K562 (cell line): ENCODE measurements at regions not wholly inside any gene's neighbourhood (a gene's known extent, or its start where the extent isn't known, plus 50 kb on each side); places are given as distances from the start of the nearest gene placed in this dataset.

Experiments used
- ATAC-seq: fragments of 200-7000 bp; cut with Tn5 transposase; 3 replicates; pipeline ENCODE4 v1.9.1; 2020; ENCODE audit warnings: moderate library complexity
- BruUV-seq: library from RNA; stranded (reverse); fragments of 400-500 nt; replicated peaks from 2 replicates; lab custom pipeline; 2021; lab: Mats Ljungman, UMichigan
- CTCF ChIA-PET: fragments of 300-600 bp; formaldehyde crosslinking; extraction: SDS; loops from one replicate; lab custom pipeline; 2021; ENCODE audit warnings: low intra/inter-chr PET ratio; lab: Yijun Ruan, JAX
- POLR2A ChIA-PET: fragments of 300-600, 350-650 bp; sonication (Branson Sonifier 250); formaldehyde crosslinking; extraction: SDS; loops from one replicate; lab custom pipeline; 2021; ENCODE audit warnings: antibody characterized with exemption, inconsistent platforms; lab: Yijun Ruan, JAX
- DNase-seq, 4 experiments: peaks; one replicate each; pipeline versions ENCODE4 v3.0.0 to v3.0.0-alpha.2; 2011 to 2018; ENCODE audit warnings: low spot score in 3 of 4, mixed read lengths in 3 of 4; ENCODE audit errors: extremely low read depth in 1 of 4
- FAIRE-seq: peaks from 2 replicates; lab custom pipeline; 2011; peaks lifted over from hg19 to GRCh38; lab: Jason Lieb, UNC
- H2AFZ ChIP-seq: 2 replicates; pipeline ENCODE4 v1.6.0; 2011; ENCODE audit warnings: low read depth, low read length, control low read depth, inconsistent platforms
- H3K27ac ChIP-seq: fragments of 200-600 bp; 3 replicates; pipeline ENCODE4 v1.8.0; 2011; ENCODE audit warnings: low read depth, mild to moderate bottlenecking, control low read depth, inconsistent platforms, low read length, moderate library complexity, mixed read lengths; ENCODE audit errors: extremely low read depth
- H3K27me3 ChIP-seq, 2 experiments: fragments of 300-600 bp in 1 of 2; 2 replicates in 1 of 2; 3 replicates in 1 of 2; pipeline versions ENCODE4 v1.6.0 to v1.8.0; 2011; ENCODE audit warnings: inconsistent platforms in 2 of 2, low read length in 2 of 2, mild to moderate bottlenecking in 1 of 2, mixed read lengths in 1 of 2, moderate library complexity in 1 of 2; ENCODE audit not compliant: control insufficient read depth in 2 of 2, insufficient read depth in 2 of 2
- H3K36me3 ChIP-seq: fragments of 300-600 bp; 3 replicates; pipeline ENCODE4 v1.8.0; 2011; ENCODE audit warnings: mild to moderate bottlenecking, low read length, inconsistent platforms; ENCODE audit not compliant: control insufficient read depth, insufficient read depth
- H3K4me1 ChIP-seq, 2 experiments: fragments of 200-600 bp in 1 of 2; replicated peaks in 1 of 2; 2 replicates in 1 of 2; 3 replicates in 1 of 2; pipeline versions ENCODE4 v1.5.1 to v1.8.0; 2011; ENCODE audit warnings: inconsistent platforms in 2 of 2, low read length in 2 of 2, mild to moderate bottlenecking in 1 of 2, mixed read lengths in 1 of 2, moderate library complexity in 1 of 2; ENCODE audit not compliant: control insufficient read depth in 2 of 2, insufficient read depth in 2 of 2
- H3K4me2 ChIP-seq: 2 replicates; pipeline ENCODE4 v1.6.1; 2011; ENCODE audit warnings: low read length, control low read depth, inconsistent platforms, mixed read lengths; ENCODE audit not compliant: insufficient read depth
- H3K4me3 ChIP-seq: fragments of 200-600 bp; sonication (generic), shearing (Covaris generic); 2 replicates; pipeline ENCODE4 v1.5.1; 2016; ENCODE audit warnings: control low read depth, inconsistent platforms
- H3K79me2 ChIP-seq: fragments of 200-600 bp; 3 replicates; pipeline ENCODE4 v1.8.0; 2011; ENCODE audit warnings: low read length, inconsistent platforms; ENCODE audit not compliant: control insufficient read depth, insufficient read depth
- H3K9ac ChIP-seq, 2 experiments: 2 replicates each; pipeline versions ENCODE4 v1.6.0 to v1.6.1; 2011; ENCODE audit warnings: low read depth in 2 of 2, low read length in 2 of 2, control low read depth in 1 of 2, inconsistent platforms in 1 of 2, mild to moderate bottlenecking in 1 of 2, mixed read lengths in 1 of 2; ENCODE audit not compliant: insufficient read depth in 1 of 2
- H3K9me1 ChIP-seq: one replicate; pipeline ENCODE4 v1.6.0; 2011; ENCODE audit warnings: inconsistent platforms, mild to moderate bottlenecking, low read length, moderate library complexity; ENCODE audit not compliant: control insufficient read depth, insufficient read depth
- H3K9me3 ChIP-seq: replicated peaks from 2 replicates; pipeline ENCODE4 v1.5.1; 2011; ENCODE audit warnings: low read depth, low read length, inconsistent platforms; ENCODE audit not compliant: control insufficient read depth, insufficient read depth
- H4K20me1 ChIP-seq: replicated peaks from 2 replicates; pipeline ENCODE4 v1.6.1; 2011; ENCODE audit warnings: low read length, inconsistent platforms, mixed read lengths; ENCODE audit not compliant: control insufficient read depth, insufficient read depth
- CREB3L1 ChIP-seq: fragments of 450-650 bp; IDR thresholded peaks from 2 replicates; pipeline ENCODE4 v1.6.1; 2014; ENCODE audit warnings: low read depth, mild to moderate bottlenecking, moderate library complexity, borderline replicate concordance
- FUS ChIP-seq: fragments of 200-400 bp; formaldehyde crosslinking; optimal IDR thresholded peaks from 2 replicates; pipeline ENCODE3; 2017; ENCODE audit warnings: low read depth, low read length
- KAT2B ChIP-seq: IDR thresholded peaks from one replicate; pipeline ENCODE4 v1.6.1; 2012; ENCODE audit warnings: low read depth, mild to moderate bottlenecking, control low read depth, inconsistent platforms, low read length, moderate library complexity
- MAX ChIP-seq: sonication (generic); formaldehyde crosslinking; IDR thresholded peaks from 2 replicates; pipeline ENCODE4 v1.9.0; 2022; ENCODE audit warnings: mild to moderate bottlenecking, missing genetic modification reagents
- MIER1 ChIP-seq: fragments of 450-650 bp; IDR thresholded peaks from 2 replicates; pipeline ENCODE4 v1.6.1; 2016; ENCODE audit warnings: antibody characterized with exemption, mild to moderate bottlenecking, low read depth
- MTA1 ChIP-seq: fragments of 450-650 bp; IDR thresholded peaks from 2 replicates; pipeline ENCODE4 v1.6.1; 2017; ENCODE audit warnings: borderline replicate concordance
- NFRKB ChIP-seq: fragments of 450-650 bp; IDR thresholded peaks from 2 replicates; pipeline ENCODE4 v1.6.1; 2016; ENCODE audit warnings: low read depth
- TRIM24 ChIP-seq, 2 experiments: fragments of 450-650 bp; IDR thresholded peaks; 2 replicates each; pipeline ENCODE4 v1.6.1; 2016
- TRIM25 ChIP-seq: fragments of 450-650 bp; IDR thresholded peaks from 2 replicates; pipeline ENCODE4 v1.7.0; 2016; ENCODE audit warnings: borderline replicate concordance
- TRIM28 ChIP-seq: fragments of 450-650 bp; IDR thresholded peaks from 2 replicates; pipeline ENCODE4 v1.6.1; 2017
- ZNF274 ChIP-seq: IDR thresholded peaks from 2 replicates; pipeline ENCODE4 v1.6.1; 2011; ENCODE audit warnings: low read depth, mild to moderate bottlenecking, low read length, moderate library complexity, borderline replicate concordance
- ZNF280B ChIP-seq: fragments of 250-450 bp; sonication (Bioruptor Pico); IDR thresholded peaks from 2 replicates; pipeline ENCODE4 v1.5.1; 2021; ENCODE audit warnings: mild to moderate bottlenecking
- ZNF311 ChIP-seq: fragments of 250-450 bp; sonication (Bioruptor Pico); IDR thresholded peaks from 2 replicates; pipeline ENCODE4 v1.4.0; 2020; ENCODE audit warnings: mild to moderate bottlenecking, moderate library complexity
- ZNF518B ChIP-seq: fragments of 250-450 bp; sonication (Bioruptor Pico); IDR thresholded peaks from 2 replicates; pipeline ENCODE4 v1.5.0; 2021; ENCODE audit warnings: mild to moderate bottlenecking, moderate library complexity
- ZSCAN29 ChIP-seq: fragments of 450-650 bp; IDR thresholded peaks from 2 replicates; pipeline ENCODE4 v1.6.1; 2017
- WGBS: fragments of 100-300 bp; shearing (Covaris generic); methylation state at CpG from one replicate; pipeline ENCODE4 v1.1.6; 2016; ENCODE audit warnings: low coverage, mixed read lengths; ENCODE audit not compliant: insufficient coverage; ENCODE audit errors: missing lambda C conversion rate; 5-methylcytosine and 5-hydroxymethylcytosine counted together
- in situ Hi-C: fragments of 300-500 bp; cut with MboI; formaldehyde crosslinking; loops from 4 replicates; pipeline ENCODE4 v1.15.0; 2018; ENCODE audit warnings: inconsistent platforms, mixed read lengths
- intact Hi-C: fragments of 100-400 bp; cut with micrococcal nuclease; formaldehyde crosslinking; loops from 2 replicates; pipeline ENCODE4 v1.14.2; 2022

GRCh38 chr10:126846469-126846868, 58.8 kb upstream of the DOCK1 start (continued):
- TF ChIP-seq ZNF274, result no peak
- no peak for TF ChIP-seq MAX (CRISPR knock-in tag)
- TF ChIP-seq KAT2B, result no peak
- TF ChIP-seq FUS, result no peak
- no peak for TF ChIP-seq ZSCAN29
- no peak for TF ChIP-seq MIER1

- ATAC-seq (no peak), FAIRE-seq (no peak), DNase-seq (no peak)
- whole genome bisulfite sequencing, result 0% methylated on average over 2 of the region's 2 CpGs
- CTCF ChIA-PET, result no interaction called here
- Histone ChIP-seq H3K9me3 (no peaks in the 10 kb centered on the region), H2AFZ (no peak overlapping the region), H3K27me3 (no peaks in the 10 kb centered on the region), H3K9me1 (no peaks in the 10 kb centered on the region), H3K79me2 (no peaks in the 10 kb centered on the region), H3K4me2 (no peak overlapping the region), H3K36me3 (no peaks in the 10 kb centered on the region), H3K27ac (no peak overlapping the region), H3K9ac (no peak overlapping the region), H3K4me1 (no peaks in the 10 kb centered on the region), H3K4me3 (no peak overlapping the region), H4K20me1 (no peaks in the 10 kb centered on the region)
- in situ Hi-C loops (no loop called here), intact Hi-C loops (no loop called here)
- POLR2A ChIA-PET, result interaction anchor here (0.6 kb wide), 1 partner anchor 1798 kb away, joined by 4 read pairs; no protein-coding TSS in a partner anchor
- no TSS peak for BruUV-seq
- TF ChIP-seq CREB3L1 (no peak), ZNF518B (CRISPR knock-in tag) (no peak), MTA1 (no peak), TRIM25 (no peak), ZNF311 (CRISPR knock-in tag) (no peak), TRIM24 (IDR thresholded peaks at IDR 0.05) (no peak), TRIM28 (no peak), ZNF280B (CRISPR knock-in tag) (no peak), NFRKB (no peak)
Measured at GRCh38 chr10:126846959-126847358, 58.3 kb upstream of the DOCK1 start.
